ENCODE measurements at regions not wholly inside any gene's neighbourhood (a gene's known extent, or its start where the extent isn't known, plus 50 kb on each side); places are given as distances from the start of the nearest gene placed in this dataset.
"Not testable (repeated sequence)": the region's sequence is repeated elsewhere in the genome, so short reads cannot be mapped to it uniquely, and the experiment has no call there.

DNA sequence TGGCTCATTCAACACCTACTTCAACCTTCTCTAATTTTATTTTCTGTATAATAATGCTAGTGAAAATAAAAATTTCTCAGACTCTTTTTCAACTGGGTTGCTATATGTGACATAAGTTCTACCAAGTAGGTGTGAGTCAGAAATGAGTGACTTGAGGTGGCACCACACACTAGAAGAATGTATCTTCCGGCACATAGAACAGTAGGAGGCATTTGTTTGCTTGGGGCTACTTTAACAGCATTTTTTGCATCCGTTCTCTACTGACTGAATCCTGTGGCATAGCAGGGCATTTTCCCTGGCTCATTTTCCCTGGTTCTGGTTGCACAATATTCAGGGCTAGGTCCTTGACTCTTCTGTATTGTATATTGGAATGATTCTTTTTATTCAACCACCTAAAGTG is 194.0 kb upstream of the SLC16A7 start:
- no peaks in the 10 kb centered on the region for H3K27me3 ChIP-seq
- H3K4me1 ChIP-seq: no peaks in the 10 kb centered on the region
- no peaks in the 10 kb centered on the region for H3K9me3 ChIP-seq
- intact Hi-C loops (cut with DNase I): no loop called here
- no peak for DNase-seq
- TF ChIP-seq, protein P1, sequence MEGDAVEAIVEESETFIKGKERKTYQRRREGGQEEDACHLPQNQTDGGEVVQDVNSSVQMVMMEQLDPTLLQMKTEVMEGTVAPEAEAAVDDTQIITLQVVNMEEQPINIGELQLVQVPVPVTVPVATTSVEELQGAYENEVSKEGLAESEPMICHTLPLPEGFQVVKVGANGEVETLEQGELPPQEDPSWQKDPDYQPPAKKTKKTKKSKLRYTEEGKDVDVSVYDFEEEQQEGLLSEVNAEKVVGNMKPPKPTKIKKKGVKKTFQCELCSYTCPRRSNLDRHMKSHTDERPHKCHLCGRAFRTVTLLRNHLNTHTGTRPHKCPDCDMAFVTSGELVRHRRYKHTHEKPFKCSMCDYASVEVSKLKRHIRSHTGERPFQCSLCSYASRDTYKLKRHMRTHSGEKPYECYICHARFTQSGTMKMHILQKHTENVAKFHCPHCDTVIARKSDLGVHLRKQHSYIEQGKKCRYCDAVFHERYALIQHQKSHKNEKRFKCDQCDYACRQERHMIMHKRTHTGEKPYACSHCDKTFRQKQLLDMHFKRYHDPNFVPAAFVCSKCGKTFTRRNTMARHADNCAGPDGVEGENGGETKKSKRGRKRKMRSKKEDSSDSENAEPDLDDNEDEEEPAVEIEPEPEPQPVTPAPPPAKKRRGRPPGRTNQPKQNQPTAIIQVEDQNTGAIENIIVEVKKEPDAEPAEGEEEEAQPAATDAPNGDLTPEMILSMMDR (IDR thresholded peaks at IDR 0.05): no peak
- TF ChIP-seq POLR2A (IDR thresholded peaks at IDR 0.05): no peak
- WGBS, 2 donors: 74 to 79% methylated on average over 2 of the region's 2 CpGs
- H3K36me3 ChIP-seq: no peaks in the 10 kb centered on the region
- no peak overlapping the region for H3K4me3 ChIP-seq
- H3K27ac ChIP-seq: no peak overlapping the region

DNA sequence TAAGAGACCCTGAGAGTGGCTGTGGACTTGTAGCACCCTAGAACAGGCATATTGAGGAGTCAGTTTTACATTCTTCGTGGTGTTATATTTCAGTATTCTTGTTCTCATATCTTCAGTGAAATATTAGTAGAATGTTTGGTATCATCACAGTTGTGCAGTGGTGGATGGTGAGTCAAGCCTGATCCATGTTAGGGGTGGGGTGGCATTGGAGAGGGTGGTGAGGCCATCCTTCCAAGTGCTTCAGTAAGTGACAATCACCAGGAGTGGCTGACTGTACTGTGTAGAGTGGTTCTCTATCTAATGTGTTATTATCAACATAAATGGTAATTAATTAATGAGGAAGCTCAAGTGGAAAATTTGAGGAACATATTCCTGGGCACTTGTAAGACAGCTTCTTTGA is 197.7 kb upstream of the SLC16A7 start:
- no peak for TF ChIP-seq POLR2A (IDR thresholded peaks at IDR 0.05)
- TF ChIP-seq, protein P1 (IDR thresholded peaks at IDR 0.05): no peak
- Histone ChIP-seq H3K4me1 (no peaks in the 10 kb centered on the region), H3K27me3 (no peaks in the 10 kb centered on the region), H3K27ac (no peak overlapping the region), H3K4me3 (no peak overlapping the region), H3K9me3 (no peaks in the 10 kb centered on the region), H3K36me3 (no peaks in the 10 kb centered on the region)
- DNase-seq: no peak
- intact Hi-C loops (cut with DNase I): no loop called here
- 60 to 67% methylated on average over 1 of the region's 1 CpG for WGBS, 2 donors

DNA sequence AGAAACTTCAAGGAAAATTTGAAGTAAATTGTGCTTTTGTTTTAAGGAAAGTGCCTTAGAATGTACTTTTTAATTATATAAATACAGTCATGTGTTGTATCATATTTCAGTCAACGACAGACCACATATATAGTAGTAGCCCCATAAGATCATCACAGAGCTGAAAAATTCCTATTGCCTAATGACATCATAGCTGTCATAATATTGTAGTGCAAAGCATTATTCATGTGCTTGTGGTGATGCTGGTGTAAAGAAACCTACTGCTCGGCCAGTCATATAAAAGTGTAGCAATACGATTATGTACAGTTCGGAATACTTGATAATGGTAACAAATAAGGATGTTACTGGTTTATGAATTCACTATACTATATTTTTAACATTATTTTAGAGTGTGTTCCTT is 198.9 kb upstream of the SLC16A7 start:
- 79 to 89% methylated on average over 4 of the region's 4 CpGs for WGBS, 2 donors
- Histone ChIP-seq H3K36me3 (no peaks in the 10 kb centered on the region), H3K4me1 (no peaks in the 10 kb centered on the region), H3K9me3 (no peaks in the 10 kb centered on the region), H3K4me3 (no peak overlapping the region), H3K27me3 (no peaks in the 10 kb centered on the region), H3K27ac (no peak overlapping the region)
- intact Hi-C loops (cut with DNase I): no loop called here
- TF ChIP-seq POLR2A (IDR thresholded peaks at IDR 0.05): no peak
- TF ChIP-seq, protein P1 (IDR thresholded peaks at IDR 0.05): no peak
- DNase-seq: no peak

DNA sequence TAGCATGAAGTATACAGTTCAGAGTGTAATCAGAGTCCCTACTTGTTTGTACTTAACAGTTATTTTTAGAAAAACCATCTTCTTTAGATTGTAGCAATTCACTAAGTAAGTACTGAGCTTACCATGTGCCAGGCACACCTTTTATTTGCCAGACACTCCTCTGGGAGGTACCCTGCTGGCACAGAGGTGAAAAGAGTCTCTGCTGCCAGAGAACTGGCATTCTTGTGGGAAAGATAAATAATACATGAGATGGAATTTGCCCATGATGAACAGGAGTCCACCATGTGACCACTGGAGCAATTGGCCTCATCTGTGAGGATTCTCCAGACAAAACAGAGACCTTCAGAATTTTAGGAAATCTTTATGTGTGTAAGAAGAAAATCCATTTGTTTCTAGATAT is 199.3 kb upstream of the SLC16A7 start:
- no peak for DNase-seq
- H3K4me1 ChIP-seq: no peaks in the 10 kb centered on the region
- no peaks in the 10 kb centered on the region for H3K36me3 ChIP-seq
- no peaks in the 10 kb centered on the region for H3K27me3 ChIP-seq
- H3K9me3 ChIP-seq: no peaks in the 10 kb centered on the region
- H3K27ac ChIP-seq: no peak overlapping the region
- H3K4me3 ChIP-seq: no peak overlapping the region
- intact Hi-C loops (cut with DNase I): no loop called here
- TF ChIP-seq POLR2A (IDR thresholded peaks at IDR 0.05): no peak

DNA sequence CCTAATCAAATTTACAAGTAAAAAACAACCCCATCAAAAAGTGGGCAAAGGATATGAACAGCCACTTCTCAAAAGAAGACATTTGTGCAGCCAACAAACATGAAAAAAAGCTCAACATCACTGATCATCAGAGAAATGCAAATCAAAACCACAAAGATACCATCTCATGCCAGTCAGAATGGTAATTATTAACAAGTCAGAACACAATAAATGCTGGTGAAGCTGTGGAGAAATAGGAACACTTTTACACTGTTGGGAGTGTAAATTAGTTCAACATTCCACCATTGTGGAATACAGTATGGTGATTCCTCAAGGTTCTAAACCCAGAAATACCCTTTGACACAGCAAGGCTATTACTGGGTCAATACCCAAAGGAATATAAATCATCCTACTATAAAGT is 200.5 kb upstream of the SLC16A7 start:
- H3K36me3 ChIP-seq; H3K9me3 ChIP-seq; H3K27me3 ChIP-seq; H3K4me3 ChIP-seq; intact Hi-C loops (cut with DNase I); DNase-seq; H3K4me1 ChIP-seq; H3K27ac ChIP-seq: not testable (repeated sequence)

DNA sequence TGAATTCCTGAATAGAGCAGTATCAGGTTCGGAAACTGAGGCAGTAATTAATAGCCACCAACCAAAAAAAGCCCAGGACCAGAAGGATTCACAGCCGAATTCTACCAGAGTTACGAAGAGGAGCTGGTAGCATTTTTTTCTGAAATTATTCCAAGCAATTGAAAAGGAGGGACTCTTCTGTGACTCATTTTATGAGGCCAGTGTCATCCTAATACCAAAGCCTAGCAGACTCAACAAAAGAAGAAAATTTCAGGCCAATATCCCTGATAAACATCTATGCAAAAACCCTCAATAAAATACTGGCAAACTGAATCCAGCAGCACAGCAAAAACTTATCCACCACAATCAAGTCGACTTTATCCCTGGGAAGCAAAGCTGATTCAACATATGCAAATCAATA is 202.3 kb upstream of the SLC16A7 start:
- Histone ChIP-seq H3K27ac (no peak overlapping the region), H3K27me3 (no peaks in the 10 kb centered on the region), H3K9me3 (no peaks in the 10 kb centered on the region), H3K4me1 (no peaks in the 10 kb centered on the region), H3K36me3 (no peaks in the 10 kb centered on the region), H3K4me3 (no peak overlapping the region)
- TF ChIP-seq, protein P1 (IDR thresholded peaks at IDR 0.05): no peak
- no peak for TF ChIP-seq POLR2A (IDR thresholded peaks at IDR 0.05)
- 72 to 84% methylated on average over 4 of the region's 4 CpGs for WGBS, 2 donors
- intact Hi-C loops (cut with DNase I): no loop called here
- no peak for DNase-seq

Data from esophagus squamous epithelium (tissue), 5 donors.